ENCODE measurements at regions not wholly inside any gene's neighbourhood (a gene's known extent, or its start where the extent isn't known, plus 50 kb on each side); places are given as distances from the start of the nearest gene placed in this dataset.
"Not testable (repeated sequence)": the region's sequence is repeated elsewhere in the genome, so short reads cannot be mapped to it uniquely, and the experiment has no call there.

- CTCF ChIA-PET; DNase-seq; H3K4me1 Mint-ChIP-seq; H3K36me3 Mint-ChIP-seq; ATAC-seq; H3K27ac Mint-ChIP-seq; H3K9me3 Mint-ChIP-seq (ENCODE audit: low read depth); H3K4me3 Mint-ChIP-seq: not testable (repeated sequence)
- peaks cover 65% of the 10 kb centered on the region for H3K27me3 Mint-ChIP-seq
Measured at GRCh38 chr1:230475856-230476621, 49.9 kb upstream of the PGBD5 start.
